GM23248 (cell line): ENCODE measurements at regions not wholly inside any gene's neighbourhood (a gene's known extent, or its start where the extent isn't known, plus 50 kb on each side); places are given as distances from the start of the nearest gene placed in this dataset.
"Not testable (repeated sequence)": the region's sequence is repeated elsewhere in the genome, so short reads cannot be mapped to it uniquely, and the experiment has no call there.

Experiments
- DNase-seq: peaks from one replicate; pipeline ENCODE4 v3.0.0-alpha.2; 2015
- H2AFZ ChIP-seq: fragments of 200-600 bp; sonication (generic); 2 replicates; pipeline ENCODE4 v1.6.1; 2016; ENCODE audit warnings: antibody characterized with exemption
- H3F3A ChIP-seq: fragments of 200-600 bp; sonication (generic); 2 replicates; pipeline ENCODE4 v1.6.1; 2016; ENCODE audit warnings: mild to moderate bottlenecking, antibody characterized with exemption, mixed run types; ENCODE audit not compliant: insufficient read depth
- H3K27ac ChIP-seq: fragments of 200-600 bp; sonication (generic); 2 replicates; pipeline ENCODE4 v1.5.1; 2016; ENCODE audit warnings: mild to moderate bottlenecking
- H3K27me3 ChIP-seq: fragments of 200-600 bp; sonication (generic); replicated peaks from 2 replicates; pipeline ENCODE4 v1.6.1; 2016; ENCODE audit warnings: mild to moderate bottlenecking; ENCODE audit not compliant: insufficient read depth
- H3K36me3 ChIP-seq: fragments of 200-600 bp; sonication (generic); 2 replicates; pipeline ENCODE4 v1.6.1; 2016; ENCODE audit warnings: low read depth, mild to moderate bottlenecking
- H3K4me1 ChIP-seq: fragments of 200-600 bp; sonication (generic); 2 replicates; pipeline ENCODE4 v1.6.1; 2016; ENCODE audit warnings: mild to moderate bottlenecking; ENCODE audit not compliant: insufficient read depth
- H3K4me2 ChIP-seq: fragments of 200-600 bp; sonication (generic); one replicate; pipeline ENCODE4 v1.6.1; 2016; ENCODE audit warnings: mild to moderate bottlenecking; ENCODE audit not compliant: unreplicated experiment
- H3K4me3 ChIP-seq: fragments of 200-600 bp; sonication (generic); 2 replicates; pipeline ENCODE4 v1.5.1; 2016; ENCODE audit warnings: mild to moderate bottlenecking
- H3K79me2 ChIP-seq: fragments of 200-600 bp; sonication (generic); 2 replicates; pipeline ENCODE4 v1.6.1; 2016; ENCODE audit warnings: mild to moderate bottlenecking; ENCODE audit not compliant: insufficient read depth
- H3K9ac ChIP-seq: fragments of 200-600 bp; sonication (generic); 2 replicates; pipeline ENCODE4 v1.6.1; 2016; ENCODE audit warnings: mild to moderate bottlenecking
- H3K9me2 ChIP-seq: fragments of 200-600 bp; sonication (generic); 2 replicates; pipeline ENCODE4 v1.6.1; 2016; ENCODE audit warnings: mixed run types, mild to moderate bottlenecking, moderate library complexity; ENCODE audit not compliant: insufficient read depth
- H3K9me3 ChIP-seq: fragments of 200-600 bp; sonication (generic); one replicate; pipeline ENCODE4 v1.6.1; 2017; ENCODE audit warnings: low read depth
- H4K20me1 ChIP-seq: fragments of 200-600 bp; sonication (generic); 2 replicates; pipeline ENCODE4 v1.6.0; 2016; ENCODE audit not compliant: insufficient read depth
- EZH2 ChIP-seq: fragments of 200-600 bp; sonication (generic); IDR thresholded peaks from 2 replicates; pipeline ENCODE4 v1.6.1; 2018; ENCODE audit warnings: antibody characterized with exemption, mild to moderate bottlenecking; ENCODE audit not compliant: insufficient read depth, poor library complexity, severe bottlenecking
- EZH2phosphoT487 ChIP-seq: fragments of 200-600 bp; sonication (generic); IDR thresholded peaks from 2 replicates; pipeline ENCODE4 v1.6.1; 2018; ENCODE audit warnings: antibody characterized with exemption, moderate library complexity, mild to moderate bottlenecking, low read depth; ENCODE audit not compliant: insufficient read depth
- WGBS, 2 experiments: methylation state at CpG; one replicate each; pipeline ENCODE4 v1.1.6; 2015 to 2017; ENCODE audit warnings: low lambda C conversion rate in 2 of 2, low coverage in 1 of 2; ENCODE audit errors: missing lambda C conversion rate in 2 of 2; 5-methylcytosine and 5-hydroxymethylcytosine counted together
- in situ Hi-C: fragments of 300-500 bp; cut with MboI; formaldehyde crosslinking; loops from 2 replicates; pipeline ENCODE4 v1.15.0; 2020

DNA sequence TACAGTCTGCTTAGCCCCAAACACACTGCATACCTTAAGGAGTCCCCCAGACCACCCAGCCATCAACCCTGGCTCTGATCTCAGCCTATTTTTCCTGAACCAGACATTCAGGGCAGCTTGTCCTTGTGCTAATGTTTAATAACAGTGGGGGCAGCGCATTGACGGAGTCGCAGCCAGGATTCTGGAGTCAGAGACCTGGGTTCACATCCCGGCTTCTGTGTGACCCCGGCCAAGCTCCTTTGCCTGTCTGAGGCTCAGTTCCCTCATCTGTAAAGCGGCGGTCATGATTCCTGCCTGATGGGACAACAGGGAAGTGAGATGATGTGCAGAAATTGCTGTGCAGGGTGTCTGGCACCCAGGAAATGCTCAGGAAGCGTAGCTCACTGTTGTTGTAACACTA, 63.1 kb downstream of the MATN1 start:
- Histone ChIP-seq H3F3A (no peaks in the 10 kb centered on the region), H3K9ac (no peak overlapping the region), H3K4me2 (no peak overlapping the region), H3K4me3 (no peak overlapping the region), H3K36me3 (no peaks in the 10 kb centered on the region), H3K27ac (no peak overlapping the region), H4K20me1 (no peaks in the 10 kb centered on the region), H2AFZ (no peak overlapping the region), H3K79me2 (no peaks in the 10 kb centered on the region), H3K4me1 (no peaks in the 10 kb centered on the region), H3K9me2 (no peaks in the 10 kb centered on the region), H3K9me3 (no peaks in the 10 kb centered on the region), H3K27me3 (no peaks in the 10 kb centered on the region; the same call in 1 of the 2 replicates)
- no peak for DNase-seq
- in situ Hi-C loops = no loop called here
- no peak for TF ChIP-seq EZH2
- no peak for TF ChIP-seq EZH2phosphoT487
- WGBS, 2 experiments = 80 to 86% methylated on average over 8 of the region's 8 CpGs

DNA sequence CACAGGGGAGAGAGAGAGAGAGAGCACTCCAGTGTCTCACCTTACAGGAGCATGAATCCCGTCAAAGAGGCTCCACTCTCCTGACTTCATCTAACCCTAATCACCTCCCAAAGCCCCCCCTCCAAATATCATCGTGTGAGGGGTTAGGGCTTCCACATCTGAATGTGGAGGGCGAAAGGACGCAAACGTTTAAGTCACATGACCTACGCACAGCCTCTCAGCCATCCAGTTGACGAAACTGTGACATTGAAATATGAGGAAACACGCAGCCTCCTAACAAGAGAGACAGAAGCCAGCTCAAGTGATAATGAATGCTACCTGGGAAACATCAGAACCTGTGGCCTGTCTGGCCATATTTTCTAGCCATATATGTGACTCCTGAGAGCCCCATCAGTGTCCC, 63.7 kb downstream of the MATN1 start:
- Histone ChIP-seq H2AFZ (no peak overlapping the region), H3F3A (no peaks in the 10 kb centered on the region), H3K9ac (no peak overlapping the region), H3K4me3 (no peak overlapping the region), H3K27me3 (no peaks in the 10 kb centered on the region; the same call in 1 of the 2 replicates), H3K4me2 (no peak overlapping the region), H3K9me3 (no peaks in the 10 kb centered on the region), H3K9me2 (no peaks in the 10 kb centered on the region), H3K27ac (no peak overlapping the region), H4K20me1 (no peaks in the 10 kb centered on the region), H3K36me3 (no peaks in the 10 kb centered on the region), H3K79me2 (no peaks in the 10 kb centered on the region), H3K4me1 (no peaks in the 10 kb centered on the region)
- in situ Hi-C loops = no loop called here
- TF ChIP-seq EZH2 (no peak), EZH2phosphoT487 (no peak)
- no peak for DNase-seq
- WGBS, 2 experiments = 80 to 85% methylated on average over 8 of the region's 8 CpGs

DNA sequence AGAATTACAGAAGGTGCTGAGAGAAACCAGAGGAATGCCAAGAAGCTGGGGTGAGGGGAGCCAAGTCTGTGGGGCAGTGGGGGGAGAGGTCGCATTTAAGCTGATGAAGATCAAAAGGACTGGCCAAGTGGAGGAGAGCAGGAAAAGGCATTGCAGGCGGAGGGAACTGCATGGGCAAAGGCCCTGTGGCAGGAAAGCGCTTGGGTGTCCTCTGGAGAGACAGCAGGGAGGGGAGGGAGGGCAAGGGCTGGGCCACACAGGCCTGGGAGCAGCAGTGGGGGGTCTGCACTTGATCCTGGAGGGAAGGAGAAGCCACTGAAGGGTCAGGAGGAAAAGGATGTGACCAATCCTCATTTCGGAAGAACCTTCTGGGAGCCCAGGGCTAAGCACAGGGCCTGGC, 65.0 kb downstream of the MATN1 start:
- H3F3A ChIP-seq, H3K9me2 ChIP-seq, H3K4me3 ChIP-seq, H3K4me1 ChIP-seq, in situ Hi-C loops, H3K27ac ChIP-seq, H3K9me3 ChIP-seq, H3K9ac ChIP-seq, H3K79me2 ChIP-seq, H3K27me3 ChIP-seq, H3K36me3 ChIP-seq, DNase-seq, H3K4me2 ChIP-seq, H4K20me1 ChIP-seq, H2AFZ ChIP-seq: not testable (repeated sequence)
- 85 to 88% methylated on average over 1 to 4 of the region's 4 CpGs for WGBS, 2 experiments

GRCh38 chr1:30658014-30658336, 65.4 kb downstream of the MATN1 start:
- Histone ChIP-seq H3K79me2 (no peaks in the 10 kb centered on the region), H4K20me1 (no peaks in the 10 kb centered on the region), H3K27ac (no peak overlapping the region), H3K9ac (no peak overlapping the region), H2AFZ (no peak overlapping the region), H3F3A (no peaks in the 10 kb centered on the region), H3K9me3 (no peaks in the 10 kb centered on the region), H3K9me2 (no peaks in the 10 kb centered on the region), H3K4me1 (no peaks in the 10 kb centered on the region), H3K36me3 (no peaks in the 10 kb centered on the region), H3K4me3 (no peak overlapping the region), H3K27me3 (no peaks in the 10 kb centered on the region; the same call in 1 of the 2 replicates), H3K4me2 (no peak overlapping the region)
- in situ Hi-C loops = no loop called here
- 83 to 84% methylated on average over 7 to 8 of the region's 8 CpGs for WGBS, 2 experiments
- TF ChIP-seq EZH2 = no peak
- TF ChIP-seq EZH2phosphoT487 = no peak
- DNase-seq = no peak

DNA sequence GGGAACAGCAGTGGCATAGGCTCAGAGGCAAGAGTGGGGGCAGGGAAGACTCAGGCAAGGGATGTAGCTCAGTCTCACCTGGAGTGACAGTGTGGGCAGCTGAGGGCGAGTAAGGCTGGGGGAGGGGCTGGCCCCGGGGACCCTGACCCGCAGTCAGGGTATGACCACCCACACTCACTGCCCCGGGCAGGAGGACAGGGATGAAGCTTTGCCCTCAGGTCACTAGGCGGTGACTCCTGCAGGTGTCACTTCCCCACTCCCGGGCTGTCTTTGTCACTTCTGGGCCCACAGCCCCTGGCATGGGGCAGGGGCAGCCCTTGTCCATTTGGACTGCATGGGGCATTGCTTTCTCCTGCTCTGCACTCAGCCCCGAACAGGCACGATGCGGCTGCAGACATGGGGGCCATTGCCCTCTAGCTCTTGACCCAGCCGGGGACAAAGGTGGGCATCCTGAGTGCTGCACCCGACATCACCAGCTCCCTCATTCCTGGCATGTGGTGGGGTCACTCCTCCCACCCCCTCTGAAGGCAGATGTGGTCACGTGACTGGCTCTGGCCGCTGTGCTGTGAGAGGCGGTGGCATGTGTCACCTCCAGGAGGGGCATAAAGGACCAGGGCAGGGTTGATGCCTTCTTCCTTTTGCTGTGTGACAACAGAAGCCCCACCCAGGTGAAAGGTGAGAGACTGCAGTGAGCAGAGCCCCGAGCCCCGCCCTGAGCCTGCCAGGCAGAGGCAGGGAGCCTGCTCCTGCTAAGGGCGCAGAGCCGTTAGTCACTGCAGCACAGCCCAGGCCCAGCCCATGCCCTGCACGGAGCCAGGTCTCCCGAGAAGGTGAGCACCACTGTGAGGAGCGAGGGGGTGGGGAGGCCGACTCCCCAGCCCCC, 66.0 kb downstream of the MATN1 start:
- in situ Hi-C loops = no loop called here
- Histone ChIP-seq H3F3A (no peaks in the 10 kb centered on the region), H3K27me3 (no peaks in the 10 kb centered on the region; the same call in 1 of the 2 replicates), H3K9me3 (no peaks in the 10 kb centered on the region), H3K27ac (no peak overlapping the region), H3K9me2 (no peaks in the 10 kb centered on the region), H3K4me2 (no peak overlapping the region), H3K9ac (no peak overlapping the region), H3K79me2 (no peaks in the 10 kb centered on the region), H2AFZ (no peak overlapping the region), H4K20me1 (no peaks in the 10 kb centered on the region), H3K4me3 (no peak overlapping the region), H3K4me1 (no peaks in the 10 kb centered on the region), H3K36me3 (no peaks in the 10 kb centered on the region)
- no peak for TF ChIP-seq EZH2phosphoT487
- no peak for TF ChIP-seq EZH2
- WGBS, 2 experiments = 73% methylated on average over 19 to 21 of the region's 22 CpGs
- DNase-seq = no peak
